Gastrocnemius medialis (tissue), 4 donors: ENCODE measurements at regions not wholly inside any gene's neighbourhood (a gene's known extent, or its start where the extent isn't known, plus 50 kb on each side); places are given as distances from the start of the nearest gene placed in this dataset.

Experiments
- ATAC-seq, 2 donors: fragments of 150-250 bp; one replicate each; pipeline ENCODE4 v1.9.1; 2016
- DNase-seq, 2 donors: peaks; one replicate each; pipeline ENCODE4 v3.0.0-alpha.2; 2019
- H3K27ac ChIP-seq, 4 donors: fragments of 200-600 bp; sonication (generic); 1 replicate in 1 of 4; 2 replicates in 3 of 4; pipeline ENCODE4 v1.5.1; 2016 to 2018; ENCODE audit warnings: mild to moderate bottlenecking in 2 of 4, moderate library complexity in 1 of 4
- H3K27me3 ChIP-seq, 3 donors: fragments of 200-600 bp; sonication (generic) in 2 of 3; 1 replicate in 1 of 3; 2 replicates in 2 of 3; pipeline versions ENCODE4 v1.5.1 to v1.6.0; 2016 to 2019; ENCODE audit warnings: mild to moderate bottlenecking in 1 of 3, moderate library complexity in 1 of 3
- H3K36me3 ChIP-seq, 2 donors: fragments of 200-600 bp; sonication (generic) in 1 of 2; one replicate each; pipeline ENCODE4 v1.5.1; 2017 to 2018
- H3K4me1 ChIP-seq, 2 donors: fragments of 200-600 bp; sonication (generic) in 1 of 2; one replicate each; pipeline ENCODE4 v1.5.1; 2016 to 2017; ENCODE audit warnings: mild to moderate bottlenecking in 2 of 2
- H3K4me3 ChIP-seq, 4 donors: fragments of 200-600 bp; sonication (generic) in 3 of 4; 1 replicate in 1 of 4; 2 replicates in 3 of 4; pipeline ENCODE4 v1.5.1; 2016 to 2019; ENCODE audit warnings: mild to moderate bottlenecking in 2 of 4
- H3K9me3 ChIP-seq, 3 donors: fragments of 200-600 bp; sonication (generic) in 2 of 3; 1 replicate in 1 of 3; 2 replicates in 2 of 3; pipeline ENCODE4 v1.5.1; 2016 to 2019
- POLR2A ChIP-seq, 2 donors: fragments of 450-650 bp; IDR thresholded peaks; one replicate each; pipeline ENCODE4 v1.6.1; 2017; ENCODE audit warnings: antibody characterized with exemption in 2 of 2, mild to moderate bottlenecking in 2 of 2, moderate library complexity in 2 of 2
- in situ Hi-C, 4 donors: fragments of 200-750 bp; cut with MboI; loops; one replicate each; pipeline versions ENCODE4 v1.15.0 to v1.8.0; 2017; ENCODE audit warnings: low sequenced_read_pairs in 4 of 4
- intact Hi-C: fragments of 100-400 bp; cut with DNase I; formaldehyde crosslinking; loops from one replicate; pipeline ENCODE4 v1.15.1; 2023; ENCODE audit warnings: low total_unique reads
- TF ChIP-seq, protein P1 (sequence below), 5 experiments: fragments of 450-650 bp in 3 of 5; fragments of 200-600 bp in 2 of 5; sonication (generic) in 2 of 5; IDR thresholded peaks in 4 of 5; conservative IDR thresholded peaks in 1 of 5; 1 replicate in 4 of 5; 2 replicates in 1 of 5; pipeline ENCODE4 v1.5.1; 2016 to 2019; ENCODE audit warnings: antibody characterized with exemption in 5 of 5, mild to moderate bottlenecking in 3 of 5, moderate library complexity in 3 of 5

- DNase-seq, result no peak
- Histone ChIP-seq H3K36me3 (no peaks in the 10 kb centered on the region), H3K4me3 (no peak overlapping the region), H3K4me1 (no peaks in the 10 kb centered on the region), H3K27ac (no peak overlapping the region), H3K27me3 (no peaks in the 10 kb centered on the region), H3K9me3 (no peaks in the 10 kb centered on the region)
- ATAC-seq, result no peak
- intact Hi-C loops (no loop called here), in situ Hi-C loops (no loop called here)
- TF ChIP-seq, protein P1, sequence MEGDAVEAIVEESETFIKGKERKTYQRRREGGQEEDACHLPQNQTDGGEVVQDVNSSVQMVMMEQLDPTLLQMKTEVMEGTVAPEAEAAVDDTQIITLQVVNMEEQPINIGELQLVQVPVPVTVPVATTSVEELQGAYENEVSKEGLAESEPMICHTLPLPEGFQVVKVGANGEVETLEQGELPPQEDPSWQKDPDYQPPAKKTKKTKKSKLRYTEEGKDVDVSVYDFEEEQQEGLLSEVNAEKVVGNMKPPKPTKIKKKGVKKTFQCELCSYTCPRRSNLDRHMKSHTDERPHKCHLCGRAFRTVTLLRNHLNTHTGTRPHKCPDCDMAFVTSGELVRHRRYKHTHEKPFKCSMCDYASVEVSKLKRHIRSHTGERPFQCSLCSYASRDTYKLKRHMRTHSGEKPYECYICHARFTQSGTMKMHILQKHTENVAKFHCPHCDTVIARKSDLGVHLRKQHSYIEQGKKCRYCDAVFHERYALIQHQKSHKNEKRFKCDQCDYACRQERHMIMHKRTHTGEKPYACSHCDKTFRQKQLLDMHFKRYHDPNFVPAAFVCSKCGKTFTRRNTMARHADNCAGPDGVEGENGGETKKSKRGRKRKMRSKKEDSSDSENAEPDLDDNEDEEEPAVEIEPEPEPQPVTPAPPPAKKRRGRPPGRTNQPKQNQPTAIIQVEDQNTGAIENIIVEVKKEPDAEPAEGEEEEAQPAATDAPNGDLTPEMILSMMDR (IDR thresholded peaks at IDR 0.05 in 4 of 5, conservative IDR thresholded peaks at IDR 0.05 in 1 of 5), result no peak
- no peak for TF ChIP-seq POLR2A (IDR thresholded peaks at IDR 0.05)
Measured at GRCh38 chr14:27715561-27715960, 1051.0 kb upstream of the FOXG1 start.

GRCh38 chr14:27721760-27722159, 1044.8 kb upstream of the FOXG1 start:
- DNase-seq, result no peak
- Histone ChIP-seq H3K27ac (no peak overlapping the region), H3K9me3 (no peaks in the 10 kb centered on the region), H3K27me3 (no peaks in the 10 kb centered on the region), H3K4me1 (no peaks in the 10 kb centered on the region), H3K4me3 (no peak overlapping the region), H3K36me3 (no peaks in the 10 kb centered on the region)
- in situ Hi-C loops (no loop called here), intact Hi-C loops (no loop called here)
- no peak for TF ChIP-seq POLR2A (IDR thresholded peaks at IDR 0.05)
- TF ChIP-seq, protein P1 (IDR thresholded peaks at IDR 0.05 in 4 of 5, conservative IDR thresholded peaks at IDR 0.05 in 1 of 5), result no peak
- no peak for ATAC-seq

- no peaks in the 10 kb centered on the region for H3K27me3 ChIP-seq
- TF ChIP-seq, protein P1 (IDR thresholded peaks at IDR 0.05 in 4 of 5, conservative IDR thresholded peaks at IDR 0.05 in 1 of 5), result no peak
- no peak for TF ChIP-seq POLR2A (IDR thresholded peaks at IDR 0.05)
- no peak overlapping the region for H3K27ac ChIP-seq
- ATAC-seq (no peak), DNase-seq (no peak)
- H3K9me3 ChIP-seq, result no peaks in the 10 kb centered on the region
- no peaks in the 10 kb centered on the region for H3K4me1 ChIP-seq
- intact Hi-C loops (no loop called here), in situ Hi-C loops (no loop called here)
- H3K4me3 ChIP-seq, result no peak overlapping the region
- no peaks in the 10 kb centered on the region for H3K36me3 ChIP-seq
Measured at GRCh38 chr14:27725482-27725881, 1041.1 kb upstream of the FOXG1 start.

DNA sequence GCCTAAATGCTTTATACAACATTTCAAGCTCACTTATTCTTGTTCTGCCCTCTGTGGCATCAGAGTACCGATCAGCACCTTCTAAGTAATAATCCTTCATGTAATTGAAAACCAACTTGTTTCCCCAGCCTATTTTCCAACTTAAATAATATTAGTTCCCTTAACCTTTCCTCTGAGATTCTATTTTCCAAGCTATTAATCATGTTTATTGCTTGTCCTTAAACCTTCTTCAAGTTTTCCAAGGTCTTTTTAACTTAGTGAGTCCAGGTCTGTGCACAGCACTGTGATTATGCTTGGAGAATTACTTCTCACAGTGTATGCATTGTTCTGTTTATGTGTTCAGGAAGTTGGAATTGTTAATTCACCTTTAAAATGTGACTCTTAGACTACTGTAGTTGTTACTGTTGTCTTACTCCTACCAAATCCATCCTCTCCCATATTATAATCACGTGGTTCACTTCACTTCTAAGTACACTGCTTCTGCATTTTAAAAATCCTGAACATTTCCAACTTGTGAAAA, 1039.3 kb upstream of the FOXG1 start:
- no peaks in the 10 kb centered on the region for H3K36me3 ChIP-seq
- H3K27me3 ChIP-seq, result no peaks in the 10 kb centered on the region
- ATAC-seq (no peak), DNase-seq (no peak)
- TF ChIP-seq, protein P1 (IDR thresholded peaks at IDR 0.05 in 4 of 5, conservative IDR thresholded peaks at IDR 0.05 in 1 of 5), result no peak
- no peak for TF ChIP-seq POLR2A (IDR thresholded peaks at IDR 0.05)
- H3K4me1 ChIP-seq, result no peaks in the 10 kb centered on the region
- no peak overlapping the region for H3K27ac ChIP-seq
- intact Hi-C loops, result no loop called here
- H3K4me3 ChIP-seq, result no peak overlapping the region
- H3K9me3 ChIP-seq, result no peaks in the 10 kb centered on the region
- in situ Hi-C loops, result no loop called here

- TF ChIP-seq, protein P1 (IDR thresholded peaks at IDR 0.05 in 4 of 5, conservative IDR thresholded peaks at IDR 0.05 in 1 of 5), result no peak
- no peak for TF ChIP-seq POLR2A (IDR thresholded peaks at IDR 0.05)
- Histone ChIP-seq H3K27ac (no peak overlapping the region), H3K4me1 (no peaks in the 10 kb centered on the region), H3K36me3 (no peaks in the 10 kb centered on the region), H3K9me3 (no peaks in the 10 kb centered on the region), H3K4me3 (no peak overlapping the region), H3K27me3 (no peaks in the 10 kb centered on the region)
- intact Hi-C loops, result no loop called here
- in situ Hi-C loops, result no loop called here
- ATAC-seq (no peak), DNase-seq (no peak)
Measured at GRCh38 chr14:27730204-27730603, 1036.4 kb upstream of the FOXG1 start.
